Aorta (tissue), 5 donors: ENCODE measurements at regions not wholly inside any gene's neighbourhood (a gene's known extent, or its start where the extent isn't known, plus 50 kb on each side); places are given as distances from the start of the nearest gene placed in this dataset.

ENCODE experiments used
- ATAC-seq: fragments of 200-7000 bp; cut with Tn5 transposase; one replicate; pipeline ENCODE4 v1.9.1; 2022; ENCODE audit warnings: moderate library complexity; ENCODE audit not compliant: low FRiP score
- DNase-seq, 2 donors: peaks; one replicate each; pipeline ENCODE4 v3.0.0-alpha.2; 2020
- H3K27ac ChIP-seq, 2 donors: one replicate each; pipeline ENCODE4 v1.5.1; 2013; ENCODE audit warnings: low read length in 2 of 2, mild to moderate bottlenecking in 2 of 2, moderate library complexity in 2 of 2, control low read depth in 1 of 2, inconsistent platforms in 1 of 2, low read depth in 1 of 2
- H3K27me3 ChIP-seq, 2 donors: one replicate each; pipeline ENCODE4 v1.6.1; 2013; ENCODE audit warnings: control low read depth in 1 of 2, low read length in 1 of 2, mild to moderate bottlenecking in 1 of 2, moderate library complexity in 1 of 2; ENCODE audit not compliant: insufficient read depth in 2 of 2, control insufficient read depth in 1 of 2
- H3K36me3 ChIP-seq, 2 donors: one replicate each; pipeline ENCODE4 v1.6.1; 2013; ENCODE audit warnings: control low read depth in 1 of 2, low read length in 1 of 2, mild to moderate bottlenecking in 1 of 2; ENCODE audit not compliant: insufficient read depth in 2 of 2, control insufficient read depth in 1 of 2
- H3K4me1 ChIP-seq, 2 donors: one replicate each; pipeline ENCODE4 v1.6.1; 2013; ENCODE audit warnings: low read length in 2 of 2, control low read depth in 1 of 2, mild to moderate bottlenecking in 1 of 2, moderate library complexity in 1 of 2; ENCODE audit not compliant: insufficient read depth in 2 of 2, control insufficient read depth in 1 of 2
- H3K4me3 ChIP-seq, 2 donors: one replicate each; pipeline ENCODE4 v1.5.1; 2013; ENCODE audit warnings: low read length in 2 of 2, control low read depth in 1 of 2, mild to moderate bottlenecking in 1 of 2
- H3K9me3 ChIP-seq: one replicate; pipeline ENCODE4 v1.6.1; 2013; ENCODE audit warnings: mild to moderate bottlenecking, low read length; ENCODE audit not compliant: control insufficient read depth
- WGBS, 2 donors: extraction: QIAGEN DNeasy Blood & Tissue Kit; methylation state at CpG; one replicate each; pipeline ENCODE4 v1.1.7; 2013; 5-methylcytosine and 5-hydroxymethylcytosine counted together
- intact Hi-C, 2 donors: fragments of 100-400 bp; cut with DNase I; formaldehyde crosslinking; loops; one replicate each; pipeline versions ENCODE4 v1.14.2 to v1.15.0; 2022
- donor health status: healthy with polysubstance abuse.
- donor health status: Bipolar disorder and iron deficiency.
- donor health status: DM: no; HTN: no; CAD: no.
- donor health status: DM: no; HTN: no; CAD: no.
- donor health status: DM: yes; HTN: yes; CAD: no.

- intact Hi-C loops, result no loop called here
- Histone ChIP-seq H3K4me1 (no peaks in the 10 kb centered on the region), H3K27ac (no peak overlapping the region), H3K36me3 (no peaks in the 10 kb centered on the region), H3K4me3 (no peak overlapping the region), H3K9me3 (no peaks in the 10 kb centered on the region), H3K27me3 (no peaks in the 10 kb centered on the region)
- 39 to 51% methylated on average over 14 of the region's 14 CpGs for WGBS, 2 donors
- peak in 1 of 2 donors; percentile 71 for DNase-seq
- ATAC-seq, result no peak
Measured at GRCh38 chr22:49568751-49569285, 258.9 kb downstream of the BRD1 start.

GRCh38 chr22:49567899-49568750, 259.5 kb downstream of the BRD1 start:
- DNase-seq, result peak in 1 of 2 donors; percentile 39
- Histone ChIP-seq H3K36me3 (no peaks in the 10 kb centered on the region), H3K4me3 (no peak overlapping the region), H3K9me3 (no peaks in the 10 kb centered on the region), H3K27ac (no peak overlapping the region), H3K27me3 (no peaks in the 10 kb centered on the region), H3K4me1 (no peaks in the 10 kb centered on the region)
- intact Hi-C loops, result no loop called here
- 62 to 68% methylated on average over 25 of the region's 25 CpGs for WGBS, 2 donors
- no peak for ATAC-seq

GRCh38 chr22:49566693-49567092, 261.0 kb downstream of the BRD1 start:
- Histone ChIP-seq H3K27ac (no peak overlapping the region), H3K4me3 (no peak overlapping the region), H3K4me1 (no peaks in the 10 kb centered on the region), H3K27me3 (no peaks in the 10 kb centered on the region), H3K36me3 (no peaks in the 10 kb centered on the region), H3K9me3 (no peaks in the 10 kb centered on the region)
- WGBS, 2 donors, result 67 to 69% methylated on average over 13 of the region's 13 CpGs
- DNase-seq (no peak), ATAC-seq (no peak)
- intact Hi-C loops, result no loop called here

GRCh38 chr22:49566141-49566541, 261.5 kb downstream of the BRD1 start:
- no peaks in the 10 kb centered on the region for H3K27me3 ChIP-seq
- no peaks in the 10 kb centered on the region for H3K36me3 ChIP-seq
- intact Hi-C loops, result no loop called here
- ATAC-seq (no peak), DNase-seq (no peak)
- H3K4me3 ChIP-seq, result no peak overlapping the region
- no peaks in the 10 kb centered on the region for H3K4me1 ChIP-seq
- 75 to 83% methylated on average over 12 of the region's 12 CpGs for WGBS, 2 donors
- H3K9me3 ChIP-seq, result no peaks in the 10 kb centered on the region
- no peak overlapping the region for H3K27ac ChIP-seq

- DNase-seq (no peak), ATAC-seq (no peak)
- Histone ChIP-seq H3K4me3 (no peak overlapping the region), H3K27ac (no peak overlapping the region), H3K27me3 (no peaks in the 10 kb centered on the region), H3K9me3 (no peaks in the 10 kb centered on the region), H3K36me3 (no peaks in the 10 kb centered on the region), H3K4me1 (no peaks in the 10 kb centered on the region)
- intact Hi-C loops, result no loop called here
- WGBS, 2 donors, result 65 to 68% methylated on average over 6 of the region's 6 CpGs
Measured at GRCh38 chr22:49565516-49565855, 262.2 kb downstream of the BRD1 start.

- ATAC-seq (no peak), DNase-seq (no peak)
- Histone ChIP-seq H3K4me1 (no peaks in the 10 kb centered on the region), H3K4me3 (no peak overlapping the region), H3K27ac (no peak overlapping the region), H3K27me3 (no peaks in the 10 kb centered on the region), H3K9me3 (no peaks in the 10 kb centered on the region), H3K36me3 (no peaks in the 10 kb centered on the region)
- intact Hi-C loops, result no loop called here
- 89 to 92% methylated on average over 28 of the region's 28 CpGs for WGBS, 2 donors
Measured at GRCh38 chr22:49564666-49565515, 262.8 kb downstream of the BRD1 start.

- WGBS, 2 donors, result 79 to 83% methylated on average over 5 of the region's 5 CpGs
- Histone ChIP-seq H3K9me3 (no peaks in the 10 kb centered on the region), H3K27ac (no peak overlapping the region), H3K27me3 (no peaks in the 10 kb centered on the region), H3K4me1 (no peaks in the 10 kb centered on the region), H3K4me3 (no peak overlapping the region), H3K36me3 (no peaks in the 10 kb centered on the region)
- intact Hi-C loops, result no loop called here
- ATAC-seq (no peak), DNase-seq (no peak)
Measured at GRCh38 chr22:49564054-49564453, 263.6 kb downstream of the BRD1 start.

- no peaks in the 10 kb centered on the region for H3K27me3 ChIP-seq
- H3K4me3 ChIP-seq, result no peak overlapping the region
- ATAC-seq, result no peak
- no peaks in the 10 kb centered on the region for H3K4me1 ChIP-seq
- 78 to 87% methylated on average over 4 of the region's 4 CpGs for WGBS, 2 donors
- H3K36me3 ChIP-seq, result no peaks in the 10 kb centered on the region
- intact Hi-C loops, result no loop called here
- no peak for DNase-seq
- no peak overlapping the region for H3K27ac ChIP-seq
- no peaks in the 10 kb centered on the region for H3K9me3 ChIP-seq
Measured at GRCh38 chr22:49562685-49563249, 264.9 kb downstream of the BRD1 start.
